OCI-LY3 (cell line): ENCODE measurements at regions not wholly inside any gene's neighbourhood (a gene's known extent, or its start where the extent isn't known, plus 50 kb on each side); places are given as distances from the start of the nearest gene placed in this dataset.

ENCODE experiments used
- H2AFZ ChIP-seq: fragments of 200-600, 300-600 bp; shearing (Covaris generic); 2 replicates; pipeline ENCODE4 v1.6.0; 2014; ENCODE audit warnings: antibody characterized with exemption, low read depth, low read length
- H3K27ac ChIP-seq: fragments of 200-600, 300-600 bp; sonication (generic); 2 replicates; pipeline ENCODE4 v1.5.1; 2014; ENCODE audit warnings: mild to moderate bottlenecking, low read length, moderate library complexity, mixed read lengths
- H3K27me3 ChIP-seq: fragments of 200-600, 300-600 bp; sonication (generic); 2 replicates; pipeline ENCODE4 v1.6.1; 2014; ENCODE audit warnings: low read depth, low read length, mixed read lengths
- H3K36me3 ChIP-seq: fragments of 200-600, 300-600 bp; sonication (generic); replicated peaks from 2 replicates; pipeline ENCODE3; 2014; ENCODE audit warnings: low read depth, low read length, mixed read lengths
- H3K4me1 ChIP-seq: fragments of 300-600, 200-600 bp; sonication (generic); 2 replicates; pipeline ENCODE4 v1.6.1; 2014; ENCODE audit warnings: low read length, mixed read lengths
- H3K4me2 ChIP-seq: fragments of 200-600, 300-600 bp; sonication (generic); 2 replicates; pipeline ENCODE4 v1.6.1; 2014; ENCODE audit warnings: low read length, mixed read lengths
- H3K4me3 ChIP-seq: fragments of 300-600, 200-600 bp; sonication (generic); 2 replicates; pipeline ENCODE4 v1.5.1; 2014; ENCODE audit warnings: antibody characterized with exemption, mild to moderate bottlenecking, low read length, moderate library complexity
- H3K79me2 ChIP-seq: fragments of 300-600, 200-600 bp; shearing (Covaris generic); 2 replicates; pipeline ENCODE4 v1.6.1; 2014; ENCODE audit warnings: mild to moderate bottlenecking, low read length, mixed read lengths
- H3K9ac ChIP-seq: fragments of 300-600, 200-600 bp; shearing (Covaris generic); 2 replicates; pipeline ENCODE4 v1.6.0; 2014; ENCODE audit warnings: mild to moderate bottlenecking, low read length, moderate library complexity
- H3K9me3 ChIP-seq: fragments of 200-600, 300-600 bp; shearing (Covaris generic); 2 replicates; pipeline ENCODE4 v1.6.1; 2014; ENCODE audit warnings: low read length, mixed read lengths; ENCODE audit not compliant: insufficient read depth
- H4K20me1 ChIP-seq: fragments of 200-600, 300-600 bp; sonication (generic); 2 replicates; pipeline ENCODE4 v1.6.1; 2016; ENCODE audit warnings: low read length, mixed read lengths; ENCODE audit not compliant: insufficient read depth
- CTCF ChIP-seq: fragments of 200-600, 300-600 bp; sonication (generic); IDR thresholded peaks from 2 replicates; pipeline ENCODE4 v1.5.1; 2014; ENCODE audit warnings: antibody characterized with exemption, low read length, low read depth
- EZH2phosphoT487 ChIP-seq: fragments of 200-600 bp; shearing (Covaris generic); IDR thresholded peaks from 2 replicates; pipeline ENCODE4 v1.6.1; 2018; ENCODE audit warnings: antibody characterized with exemption, mixed run types, low read depth

GRCh38 chr7:46507560-46507959 is 586.5 kb upstream of the IGFBP3 start:
- Histone ChIP-seq H3K9ac (no peak overlapping the region), H3K27ac (no peak overlapping the region), H3K79me2 (no peaks in the 10 kb centered on the region), H3K4me2 (no peak overlapping the region), H4K20me1 (no peaks in the 10 kb centered on the region), H3K9me3 (no peaks in the 10 kb centered on the region), H2AFZ (no peak overlapping the region), H3K36me3 (no peaks in the 10 kb centered on the region), H3K27me3 (no peaks in the 10 kb centered on the region), H3K4me3 (no peak overlapping the region), H3K4me1 (no peaks in the 10 kb centered on the region)
- no peak for TF ChIP-seq EZH2phosphoT487

- H3K36me3 ChIP-seq, result no peaks in the 10 kb centered on the region
- no peaks in the 10 kb centered on the region for H4K20me1 ChIP-seq
- no peak overlapping the region for H3K4me2 ChIP-seq
- TF ChIP-seq CTCF (no peak), EZH2phosphoT487 (no peak)
- no peak overlapping the region for H3K9ac ChIP-seq
- no peaks in the 10 kb centered on the region for H3K79me2 ChIP-seq
- H3K27me3 ChIP-seq, result no peaks in the 10 kb centered on the region
- no peak overlapping the region for H3K4me3 ChIP-seq
- H3K27ac ChIP-seq, result no peak overlapping the region
- H3K9me3 ChIP-seq, result no peaks in the 10 kb centered on the region
- H2AFZ ChIP-seq, result no peak overlapping the region
- H3K4me1 ChIP-seq, result no peaks in the 10 kb centered on the region
These were observed 573.4 kb upstream of the IGFBP3 start for GRCh38 chr7:46494441-46494840.

GRCh38 chr7:46494028-46494427 is 573.0 kb upstream of the IGFBP3 start:
- H3K4me3 ChIP-seq, result no peak overlapping the region
- TF ChIP-seq EZH2phosphoT487, result no peak
- no peak for TF ChIP-seq CTCF
- H3K79me2 ChIP-seq, result no peaks in the 10 kb centered on the region
- no peak overlapping the region for H3K9ac ChIP-seq
- H3K4me2 ChIP-seq, result no peak overlapping the region
- no peaks in the 10 kb centered on the region for H3K27me3 ChIP-seq
- no peaks in the 10 kb centered on the region for H3K36me3 ChIP-seq
- no peak overlapping the region for H3K27ac ChIP-seq
- no peaks in the 10 kb centered on the region for H4K20me1 ChIP-seq
- H3K4me1 ChIP-seq, result no peaks in the 10 kb centered on the region
- H3K9me3 ChIP-seq, result no peaks in the 10 kb centered on the region
- H2AFZ ChIP-seq, result no peak overlapping the region

GRCh38 chr7:46493196-46493595 is 572.1 kb upstream of the IGFBP3 start:
- Histone ChIP-seq H4K20me1 (no peaks in the 10 kb centered on the region), H3K9me3 (no peaks in the 10 kb centered on the region), H3K36me3 (no peaks in the 10 kb centered on the region), H3K4me2 (no peak overlapping the region), H2AFZ (no peak overlapping the region), H3K27me3 (no peaks in the 10 kb centered on the region), H3K4me3 (no peak overlapping the region), H3K9ac (no peak overlapping the region), H3K4me1 (no peaks in the 10 kb centered on the region), H3K79me2 (no peaks in the 10 kb centered on the region), H3K27ac (no peak overlapping the region)
- no peak for TF ChIP-seq EZH2phosphoT487
- no peak for TF ChIP-seq CTCF

GRCh38 chr7:46492466-46492865 is 571.4 kb upstream of the IGFBP3 start:
- H2AFZ ChIP-seq, result no peak overlapping the region
- no peaks in the 10 kb centered on the region for H3K9me3 ChIP-seq
- H3K9ac ChIP-seq, result no peak overlapping the region
- no peak for TF ChIP-seq EZH2phosphoT487
- TF ChIP-seq CTCF, result no peak
- no peak overlapping the region for H3K4me3 ChIP-seq
- no peaks in the 10 kb centered on the region for H4K20me1 ChIP-seq
- H3K36me3 ChIP-seq, result no peaks in the 10 kb centered on the region
- H3K79me2 ChIP-seq, result no peaks in the 10 kb centered on the region
- H3K27me3 ChIP-seq, result no peaks in the 10 kb centered on the region
- H3K27ac ChIP-seq, result no peak overlapping the region
- H3K4me1 ChIP-seq, result no peaks in the 10 kb centered on the region
- no peak overlapping the region for H3K4me2 ChIP-seq
